ENCODE measurements at regions not wholly inside any gene's neighbourhood (a gene's known extent, or its start where the extent isn't known, plus 50 kb on each side); places are given as distances from the start of the nearest gene placed in this dataset.

GRCh38 chr5:66520854-66521253 is 75.3 kb upstream of the MAST4 start:
- no peak overlapping the region for H3K27ac ChIP-seq (ENCODE audit: low read depth, low read length)
- POLR2A ChIA-PET (ENCODE audit: partially characterized antibody): no interaction called here
- no peaks in the 10 kb centered on the region for H3K27me3 ChIP-seq (ENCODE audit: insufficient read depth, low read length)
- peaks cover 0 to 16% (median 10%) of the 10 kb centered on the region in 8 donors for H3K9me3 Mint-ChIP-seq
- no peak overlapping the region for H3K4me3 Mint-ChIP-seq
- CTCF ChIA-PET (ENCODE audit: partially characterized antibody): no interaction called here
- peaks cover 0 to 4% of the 10 kb centered on the region in 2 donors for H3K27me3 Mint-ChIP-seq
- no peaks in the 10 kb centered on the region for H3K4me1 ChIP-seq (ENCODE audit: insufficient read depth, low read length)
- H3K9me3 ChIP-seq (ENCODE audit: control insufficient read depth in 1 of 2, low read length in 2 of 2): no peaks in the 10 kb centered on the region
- intact Hi-C loops (cut with micrococcal nuclease): no loop called here
- no peak for DNase-seq
- H3K36me3 ChIP-seq (ENCODE audit: insufficient read depth, low read length): no peaks in the 10 kb centered on the region
- H3K27ac Mint-ChIP-seq: no peak overlapping the region
- H3K36me3 Mint-ChIP-seq: no peaks in the 10 kb centered on the region
- H3K4me1 Mint-ChIP-seq: no peaks in the 10 kb centered on the region
- H3K4me3 ChIP-seq (ENCODE audit: low read length in 2 of 2): no peak overlapping the region

DNA sequence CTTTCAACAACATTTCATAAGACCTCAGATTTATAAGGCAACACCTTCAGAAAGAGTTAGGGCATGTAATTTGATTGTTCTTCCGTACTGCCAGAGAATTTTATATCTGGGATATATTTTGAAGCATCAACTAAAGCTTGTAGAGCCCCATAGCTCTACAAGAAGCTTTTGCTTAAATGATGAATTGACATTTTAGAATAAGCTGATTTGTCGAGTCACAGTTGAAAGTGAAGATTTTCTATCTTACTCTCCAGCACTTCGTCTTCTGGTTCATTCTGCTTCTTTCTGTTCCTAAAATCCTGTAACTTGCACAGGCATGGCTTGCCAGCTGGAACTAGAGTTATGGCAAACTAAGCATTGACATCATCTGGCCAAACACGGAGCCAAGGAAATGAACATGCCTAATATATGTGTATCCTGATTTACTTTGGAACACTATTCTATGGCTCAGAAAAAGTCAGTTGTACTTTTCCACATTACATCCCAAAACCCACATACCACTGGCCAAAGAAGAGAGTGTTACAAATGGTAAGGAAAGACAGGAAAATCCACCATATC is 68.6 kb upstream of the MAST4 start:
- no peaks in the 10 kb centered on the region for H3K4me1 ChIP-seq (ENCODE audit: insufficient read depth, low read length)
- H3K4me3 ChIP-seq (ENCODE audit: low read length in 2 of 2): no peak overlapping the region
- ChIA-PET CTCF (ENCODE audit: partially characterized antibody) (no interaction called here), POLR2A (ENCODE audit: partially characterized antibody) (no interaction called here)
- no peak for DNase-seq
- H3K36me3 Mint-ChIP-seq: no peaks in the 10 kb centered on the region
- intact Hi-C loops (cut with micrococcal nuclease): no loop called here
- no peak overlapping the region for H3K27ac ChIP-seq (ENCODE audit: low read depth, low read length)
- no peaks in the 10 kb centered on the region for H3K4me1 Mint-ChIP-seq
- no peaks in the 10 kb centered on the region for H3K36me3 ChIP-seq (ENCODE audit: insufficient read depth, low read length)
- no peak overlapping the region for H3K27ac Mint-ChIP-seq
- H3K27me3 ChIP-seq (ENCODE audit: insufficient read depth, low read length): no peaks in the 10 kb centered on the region
- no peak overlapping the region for H3K4me3 Mint-ChIP-seq
- H3K9me3 ChIP-seq (ENCODE audit: control insufficient read depth in 1 of 2, low read length in 2 of 2): no peaks in the 10 kb centered on the region
- H3K27me3 Mint-ChIP-seq: peaks cover 2 to 4% of the 10 kb centered on the region in 2 donors
- peaks cover 0 to 2% (median 0%) of the 10 kb centered on the region in 8 donors for H3K9me3 Mint-ChIP-seq

- H3K4me1 ChIP-seq (ENCODE audit: insufficient read depth, low read length): no peaks in the 10 kb centered on the region
- no peaks in the 10 kb centered on the region for H3K36me3 Mint-ChIP-seq
- H3K4me3 Mint-ChIP-seq: no peak overlapping the region
- H3K4me3 ChIP-seq (ENCODE audit: low read length in 2 of 2): no peak overlapping the region
- intact Hi-C loops (cut with micrococcal nuclease): no loop called here
- H3K9me3 Mint-ChIP-seq: no peaks in the 10 kb centered on the region
- H3K27ac ChIP-seq (ENCODE audit: low read depth, low read length): no peak overlapping the region
- ChIA-PET CTCF (ENCODE audit: partially characterized antibody) (no interaction called here), POLR2A (ENCODE audit: partially characterized antibody) (no interaction called here)
- H3K9me3 ChIP-seq (ENCODE audit: control insufficient read depth in 1 of 2, low read length in 2 of 2): no peaks in the 10 kb centered on the region
- no peak overlapping the region for H3K27ac Mint-ChIP-seq
- H3K27me3 Mint-ChIP-seq: peaks cover 4 to 5% of the 10 kb centered on the region in 2 donors
- DNase-seq: no peak
- H3K36me3 ChIP-seq (ENCODE audit: insufficient read depth, low read length): no peaks in the 10 kb centered on the region
- no peaks in the 10 kb centered on the region for H3K27me3 ChIP-seq (ENCODE audit: insufficient read depth, low read length)
- H3K4me1 Mint-ChIP-seq: no peaks in the 10 kb centered on the region
These were observed 67.0 kb upstream of the MAST4 start for GRCh38 chr5:66529182-66529581.

DNA sequence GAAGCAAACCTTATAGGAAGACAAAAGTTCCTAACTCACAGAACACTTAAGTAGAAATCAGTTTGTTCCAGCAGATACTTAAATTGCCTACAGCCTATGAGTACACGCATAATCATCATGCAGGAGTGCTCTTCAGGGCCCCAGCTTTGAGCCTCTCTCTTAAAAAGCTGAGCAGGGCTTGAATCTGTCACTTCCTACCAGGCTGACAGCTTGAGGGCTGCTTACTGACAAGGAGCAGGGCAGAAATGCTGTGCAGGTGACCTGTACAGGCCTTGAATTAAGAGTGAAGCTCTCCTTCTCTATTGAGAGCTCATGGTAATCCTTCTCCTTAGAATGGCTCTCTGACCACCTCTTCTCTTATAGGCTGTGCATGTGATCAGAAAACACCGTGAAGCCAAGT is 66.5 kb upstream of the MAST4 start:
- no peaks in the 10 kb centered on the region for H3K4me1 Mint-ChIP-seq
- CTCF ChIA-PET (ENCODE audit: partially characterized antibody): no interaction called here
- Histone ChIP-seq H3K4me3 (ENCODE audit: low read length in 2 of 2) (no peak overlapping the region), H3K4me1 (ENCODE audit: insufficient read depth, low read length) (no peaks in the 10 kb centered on the region), H3K36me3 (ENCODE audit: insufficient read depth, low read length) (no peaks in the 10 kb centered on the region), H3K9me3 (ENCODE audit: control insufficient read depth in 1 of 2, low read length in 2 of 2) (no peaks in the 10 kb centered on the region), H3K27ac (ENCODE audit: low read depth, low read length) (no peak overlapping the region), H3K27me3 (ENCODE audit: insufficient read depth, low read length) (no peaks in the 10 kb centered on the region)
- no peak for DNase-seq
- no peaks in the 10 kb centered on the region for H3K36me3 Mint-ChIP-seq
- intact Hi-C loops (cut with micrococcal nuclease): no loop called here
- no peak overlapping the region for H3K27ac Mint-ChIP-seq
- H3K9me3 Mint-ChIP-seq: no peaks in the 10 kb centered on the region
- peaks cover 2 to 5% of the 10 kb centered on the region in 2 donors for H3K27me3 Mint-ChIP-seq
- no peak overlapping the region for H3K4me3 Mint-ChIP-seq
- POLR2A ChIA-PET (ENCODE audit: partially characterized antibody): no interaction called here

GRCh38 chr5:66538126-66538525 is 58.1 kb upstream of the MAST4 start:
- H3K4me1 ChIP-seq (ENCODE audit: insufficient read depth, low read length): no peaks in the 10 kb centered on the region
- no peak overlapping the region for H3K27ac Mint-ChIP-seq
- H3K4me3 ChIP-seq (ENCODE audit: low read length in 2 of 2): no peak overlapping the region
- no peaks in the 10 kb centered on the region for H3K9me3 Mint-ChIP-seq
- H3K4me3 Mint-ChIP-seq: no peak overlapping the region
- ChIA-PET POLR2A (ENCODE audit: partially characterized antibody) (no interaction called here), CTCF (ENCODE audit: partially characterized antibody) (no interaction called here)
- H3K27me3 Mint-ChIP-seq: peaks cover 3 to 6% of the 10 kb centered on the region in 2 donors
- intact Hi-C loops (cut with micrococcal nuclease): no loop called here
- H3K36me3 ChIP-seq (ENCODE audit: insufficient read depth, low read length): no peaks in the 10 kb centered on the region
- DNase-seq: no peak
- H3K9me3 ChIP-seq (ENCODE audit: control insufficient read depth in 1 of 2, low read length in 2 of 2): no peaks in the 10 kb centered on the region
- H3K27ac ChIP-seq (ENCODE audit: low read depth, low read length): no peak overlapping the region
- no peaks in the 10 kb centered on the region for H3K36me3 Mint-ChIP-seq
- H3K27me3 ChIP-seq (ENCODE audit: insufficient read depth, low read length): no peaks in the 10 kb centered on the region
- H3K4me1 Mint-ChIP-seq: no peaks in the 10 kb centered on the region

- intact Hi-C loops (cut with micrococcal nuclease): no loop called here
- H3K36me3 Mint-ChIP-seq: no peaks in the 10 kb centered on the region
- POLR2A ChIA-PET (ENCODE audit: partially characterized antibody): no interaction called here
These were observed 57.7 kb upstream of the MAST4 start for GRCh38 chr5:66538531-66538930.

GRCh38 chr5:66540078-66540477 is 56.1 kb upstream of the MAST4 start:
- CTCF ChIA-PET (ENCODE audit: partially characterized antibody): no interaction called here

More at GRCh38 chr5:66538531-66538930, 57.7 kb upstream of the MAST4 start:
- no peaks in the 10 kb centered on the region for H3K36me3 ChIP-seq (ENCODE audit: insufficient read depth, low read length)
- no peak for DNase-seq
- no peak overlapping the region for H3K4me3 ChIP-seq (ENCODE audit: low read length in 2 of 2)
- no peaks in the 10 kb centered on the region for H3K4me1 ChIP-seq (ENCODE audit: insufficient read depth, low read length)
- no peak overlapping the region for H3K27ac Mint-ChIP-seq
- no peaks in the 10 kb centered on the region for H3K4me1 Mint-ChIP-seq
- no peaks in the 10 kb centered on the region for H3K9me3 ChIP-seq (ENCODE audit: control insufficient read depth in 1 of 2, low read length in 2 of 2)
- CTCF ChIA-PET (ENCODE audit: partially characterized antibody): no interaction called here
- H3K27ac ChIP-seq (ENCODE audit: low read depth, low read length): no peak overlapping the region
- H3K27me3 Mint-ChIP-seq: peaks cover 3 to 6% of the 10 kb centered on the region in 2 donors
- H3K27me3 ChIP-seq (ENCODE audit: insufficient read depth, low read length): no peaks in the 10 kb centered on the region
- H3K9me3 Mint-ChIP-seq: no peaks in the 10 kb centered on the region
- H3K4me3 Mint-ChIP-seq: no peak overlapping the region

DNA sequence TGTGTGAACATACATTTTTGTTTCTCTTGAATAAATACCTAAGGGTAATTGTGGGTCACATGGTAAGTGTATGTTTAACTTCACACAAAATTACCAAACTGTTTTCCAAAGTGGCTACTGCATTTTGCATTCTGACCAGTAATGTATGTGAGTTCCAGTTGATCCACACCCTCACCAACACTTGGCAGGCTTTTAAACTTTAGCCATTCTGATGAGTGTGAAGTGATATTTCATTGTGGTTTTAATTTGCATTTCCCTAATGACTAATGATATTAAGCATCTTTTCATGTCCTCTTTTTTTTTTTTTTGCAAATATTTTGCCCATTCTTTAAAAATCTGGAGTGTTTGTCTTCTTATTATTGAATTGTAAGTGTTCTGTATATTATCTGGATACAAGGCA is 53.5 kb upstream of the MAST4 start:
- CTCF ChIA-PET (ENCODE audit: partially characterized antibody): no interaction called here
- Histone ChIP-seq H3K4me3 (ENCODE audit: low read length in 2 of 2) (no peak overlapping the region), H3K4me1 (ENCODE audit: insufficient read depth, low read length) (no peaks in the 10 kb centered on the region), H3K36me3 (ENCODE audit: insufficient read depth, low read length) (no peaks in the 10 kb centered on the region), H3K27me3 (ENCODE audit: insufficient read depth, low read length) (no peaks in the 10 kb centered on the region), H3K27ac (ENCODE audit: low read depth, low read length) (no peak overlapping the region), H3K9me3 (ENCODE audit: control insufficient read depth in 1 of 2, low read length in 2 of 2) (no peaks in the 10 kb centered on the region)
- no peaks in the 10 kb centered on the region for H3K36me3 Mint-ChIP-seq
- H3K27me3 Mint-ChIP-seq: no peaks in the 10 kb centered on the region
- no peak overlapping the region for H3K4me3 Mint-ChIP-seq
- no peak overlapping the region for H3K27ac Mint-ChIP-seq
- peaks cover 0 to 9% (median 0%) of the 10 kb centered on the region in 8 donors for H3K9me3 Mint-ChIP-seq
- no peaks in the 10 kb centered on the region for H3K4me1 Mint-ChIP-seq
- intact Hi-C loops (cut with micrococcal nuclease): no loop called here
- POLR2A ChIA-PET (ENCODE audit: partially characterized antibody): no interaction called here
- DNase-seq: no peak

More at GRCh38 chr5:66540078-66540477, 56.1 kb upstream of the MAST4 start:
- Histone ChIP-seq H3K9me3 (ENCODE audit: control insufficient read depth in 1 of 2, low read length in 2 of 2) (no peaks in the 10 kb centered on the region), H3K4me3 (ENCODE audit: low read length in 2 of 2) (no peak overlapping the region), H3K4me1 (ENCODE audit: insufficient read depth, low read length) (no peaks in the 10 kb centered on the region), H3K36me3 (ENCODE audit: insufficient read depth, low read length) (no peaks in the 10 kb centered on the region), H3K27me3 (ENCODE audit: insufficient read depth, low read length) (no peaks in the 10 kb centered on the region), H3K27ac (ENCODE audit: low read depth, low read length) (no peak overlapping the region)
- Mint-ChIP-seq H3K36me3 (no peaks in the 10 kb centered on the region), H3K4me3 (no peak overlapping the region), H3K27ac (no peak overlapping the region), H3K9me3 (no peaks in the 10 kb centered on the region), H3K4me1 (no peaks in the 10 kb centered on the region), H3K27me3 (peaks cover 3 to 6% of the 10 kb centered on the region in 2 donors)
- DNase-seq: no peak
- intact Hi-C loops (cut with micrococcal nuclease): no loop called here
- POLR2A ChIA-PET (ENCODE audit: partially characterized antibody): no interaction called here

Measured in CD4-positive, alpha-beta memory T cell (primary cell).